Left hindlimb (tissue), 1 donor: ENCODE measurements at regions not wholly inside any gene's neighbourhood (a gene's known extent, or its start where the extent isn't known, plus 50 kb on each side); places are given as distances from the start of the nearest gene placed in this dataset.
A peak's percentile ranks its signal among the peaks of the same experiment; 100 is the strongest.

ENCODE experiments used
- DNase-seq: peaks from one replicate; pipeline ENCODE4 v3.0.0-alpha.2; 2018

DNA sequence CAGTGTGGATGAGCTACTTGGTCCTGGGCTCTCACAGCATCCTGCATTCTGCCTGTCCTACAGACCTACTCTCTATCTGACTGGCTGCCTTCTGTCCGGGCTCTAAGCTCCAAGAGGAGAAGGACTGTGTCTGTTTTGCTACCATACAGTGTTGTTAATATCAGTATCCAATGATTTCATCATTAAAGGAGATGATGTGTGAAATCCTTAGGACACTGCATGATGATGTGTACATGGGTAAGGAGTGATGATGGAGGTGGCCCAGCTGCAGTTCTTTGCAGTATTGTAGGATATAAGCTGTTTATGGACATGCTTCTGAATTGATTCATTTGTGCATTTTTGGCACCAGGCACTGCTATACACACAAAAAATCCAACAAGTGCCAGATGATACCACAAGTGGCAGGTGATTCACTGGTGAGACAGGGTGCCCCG lies 536.9 kb upstream of the CDH11 start:
- DNase-seq = no peak

- DNase-seq = peak; percentile 75
Observed at GRCh38 chr16:65658349-65658748, 536.5 kb upstream of the CDH11 start.

DNA sequence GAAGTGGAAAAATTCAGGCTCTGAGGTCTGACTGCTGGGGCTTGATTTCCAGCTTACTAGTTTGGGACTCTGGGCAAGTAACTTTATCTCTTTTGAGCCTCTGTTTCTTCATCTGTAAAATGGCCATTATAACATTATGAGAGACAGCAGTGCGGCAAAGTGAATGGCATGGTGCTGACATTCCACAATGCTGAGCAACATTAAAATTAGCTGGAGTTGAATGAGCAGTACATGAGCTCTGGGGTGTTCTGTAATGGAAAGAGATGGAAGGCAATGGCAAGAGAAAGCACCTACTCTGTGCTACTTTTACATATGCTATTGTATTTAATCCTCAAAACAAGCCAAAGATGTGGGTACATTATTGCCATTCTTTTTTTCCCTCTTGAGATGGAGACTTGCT lies 535.7 kb upstream of the CDH11 start:
- DNase-seq = no peak

- DNase-seq = no peak
Observed at GRCh38 chr16:65657071-65657494, 535.2 kb upstream of the CDH11 start.

DNA sequence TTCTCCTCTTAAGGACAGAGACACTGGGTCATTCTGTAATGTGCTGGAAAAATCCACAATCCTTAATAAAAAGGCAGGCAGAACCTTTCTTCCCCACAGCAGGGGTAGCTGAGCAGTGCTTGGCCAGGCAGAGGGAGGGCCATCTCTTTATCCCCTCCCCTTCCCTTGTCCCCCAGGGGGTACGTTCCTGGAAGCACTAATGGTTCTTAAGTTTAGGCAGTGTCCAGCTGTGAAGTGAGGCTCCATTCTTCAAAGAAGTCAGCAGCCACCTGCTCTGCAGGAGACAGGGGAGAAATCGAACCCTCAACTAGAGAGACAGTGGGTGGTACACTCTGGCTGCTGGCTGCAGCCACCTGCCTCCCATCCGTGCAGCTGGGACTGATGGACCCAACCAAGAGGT lies 533.9 kb upstream of the CDH11 start:
- DNase-seq = no peak

DNA sequence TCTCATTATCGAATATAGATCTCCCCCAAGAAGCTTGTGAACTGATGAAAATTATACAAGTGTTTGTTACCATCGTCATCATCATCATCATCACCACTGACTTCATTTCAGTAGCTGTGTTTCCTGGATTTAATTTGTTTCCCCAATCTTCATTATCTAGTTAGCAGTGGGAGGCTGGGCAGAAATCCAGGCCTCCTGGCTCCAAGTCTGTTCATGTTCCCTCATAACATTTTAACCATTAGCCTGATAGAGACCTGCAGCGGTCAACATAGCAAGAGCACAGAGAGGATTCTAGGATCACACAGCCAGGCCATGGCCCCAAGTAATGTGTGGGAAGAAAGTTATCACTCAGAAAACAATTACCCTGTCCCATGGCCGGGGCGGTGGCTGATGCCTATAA lies 526.2 kb upstream of the CDH11 start:
- DNase-seq = no peak

DNA sequence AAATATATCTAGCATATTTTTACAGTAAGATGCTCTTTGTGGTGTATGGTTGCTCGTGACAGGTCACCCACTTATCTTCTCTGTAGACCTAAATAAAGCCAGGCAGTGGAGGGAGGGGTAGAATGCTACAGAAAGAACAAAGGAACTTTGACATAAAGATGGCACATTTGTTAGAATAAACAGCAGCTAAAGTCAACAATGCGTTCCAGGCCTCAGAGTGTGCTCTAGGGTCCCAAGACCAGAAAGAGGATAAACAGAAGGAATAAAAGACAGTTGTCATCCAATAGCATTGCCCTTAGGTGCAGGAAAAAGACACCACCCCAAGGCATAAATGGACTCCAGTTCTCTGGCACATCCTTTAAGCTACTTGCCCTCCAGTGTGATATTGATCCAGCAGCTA lies 523.0 kb upstream of the CDH11 start:
- DNase-seq = no peak

- DNase-seq = no peak
Observed at GRCh38 chr16:65641762-65642289, 520.0 kb upstream of the CDH11 start.

GRCh38 chr16:65641049-65641761 lies 519.3 kb upstream of the CDH11 start:
- DNase-seq = no peak

DNA sequence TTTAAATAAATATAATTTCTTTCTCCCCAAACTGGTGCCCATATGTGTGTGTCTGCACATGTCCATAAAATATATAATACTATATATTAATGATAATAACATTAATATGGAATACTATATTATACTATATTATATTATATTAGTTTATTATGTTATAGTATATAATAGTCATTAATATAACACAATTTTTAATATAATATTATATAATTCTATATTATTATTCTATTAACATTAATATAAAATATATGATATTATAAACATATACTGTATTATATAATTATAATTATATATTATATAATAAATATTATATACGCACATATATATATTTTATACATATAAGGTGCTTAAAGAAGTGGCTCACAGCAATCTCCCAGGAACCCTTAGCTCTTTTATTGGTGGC lies 513.0 kb upstream of the CDH11 start:
- DNase-seq = no peak

GRCh38 chr16:65634291-65634690 lies 512.4 kb upstream of the CDH11 start:
- no peak for DNase-seq

DNA sequence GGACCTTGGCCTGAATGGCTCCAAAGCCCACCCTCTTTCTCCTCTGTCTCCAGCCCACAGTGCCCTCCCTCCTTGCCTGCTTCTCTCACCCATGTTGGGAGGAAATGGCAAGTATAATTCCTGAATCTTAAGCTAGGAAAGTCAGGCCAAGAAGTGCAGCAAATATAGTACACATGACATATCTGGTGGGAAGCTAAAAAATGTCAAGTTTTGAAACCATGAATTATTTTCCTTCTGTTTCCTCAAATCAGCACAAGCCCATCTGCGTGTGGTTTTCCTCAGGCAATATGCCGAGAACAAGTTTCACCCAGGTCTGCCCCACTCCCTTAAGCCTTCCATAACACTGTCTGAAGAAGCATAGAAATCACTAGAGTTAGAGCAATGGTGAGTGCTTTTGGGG lies 502.8 kb upstream of the CDH11 start:
- DNase-seq = peak; percentile 32

- no peak for DNase-seq
Observed at GRCh38 chr16:65624229-65624628, 502.4 kb upstream of the CDH11 start.

DNA sequence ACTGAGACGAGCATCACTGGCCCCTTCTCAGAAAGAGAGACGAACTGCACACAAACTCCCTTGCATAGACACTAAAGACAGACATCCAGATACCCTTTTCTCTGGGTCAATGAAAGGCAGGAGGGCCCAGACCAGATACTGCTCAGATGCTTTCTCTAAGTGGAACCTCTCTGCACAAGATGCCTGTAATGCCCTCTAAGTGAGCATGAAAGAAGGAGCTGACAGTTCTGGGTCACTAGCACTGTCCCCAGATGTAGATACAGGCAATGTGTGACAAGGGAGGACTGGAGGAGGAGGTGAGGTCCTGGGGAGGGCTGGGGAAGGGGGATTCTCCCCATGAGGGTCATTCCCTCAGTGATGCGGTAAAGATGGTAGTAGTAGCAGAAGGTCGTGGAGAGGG lies 501.0 kb upstream of the CDH11 start:
- no peak for DNase-seq

DNA sequence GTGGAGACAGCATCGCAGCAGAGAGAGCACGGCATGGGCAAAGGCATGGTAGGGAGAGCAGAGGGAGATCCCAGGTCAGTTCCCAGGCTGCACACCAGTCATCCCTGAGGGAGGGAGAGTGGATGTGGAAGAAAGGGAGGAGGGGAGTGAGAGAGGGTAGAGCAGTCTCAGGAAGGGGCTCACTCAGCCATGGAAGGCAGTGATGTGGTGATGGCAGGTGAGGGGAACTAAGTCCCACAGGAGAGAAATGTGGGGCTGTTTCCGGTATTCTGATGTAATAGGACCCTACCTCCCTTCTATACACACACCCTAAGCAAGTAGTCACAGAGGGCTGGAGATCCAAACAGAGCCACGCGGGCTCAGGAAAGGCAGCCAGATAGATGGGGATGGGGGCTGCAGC lies 500.3 kb upstream of the CDH11 start:
- no peak for DNase-seq

DNA sequence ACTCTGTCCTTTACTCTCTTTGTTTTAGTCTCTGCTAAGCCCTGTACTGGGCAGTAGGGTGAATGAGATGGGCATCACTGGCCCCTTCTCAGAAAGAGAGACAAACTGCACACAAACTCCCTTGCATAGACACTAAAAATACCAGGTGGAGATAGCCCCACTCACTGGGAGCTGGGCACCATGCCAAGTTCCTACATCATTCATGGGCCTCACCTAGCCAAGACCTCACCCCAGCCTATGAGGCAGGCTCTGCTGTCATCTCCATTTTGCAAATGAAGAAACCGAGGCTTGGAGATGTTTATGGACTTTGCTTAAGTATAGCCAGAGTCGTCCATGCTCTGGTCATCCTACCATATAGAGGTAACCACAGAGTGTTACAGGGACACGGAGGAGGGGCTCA lies 499.8 kb upstream of the CDH11 start:
- DNase-seq = no peak

DNA sequence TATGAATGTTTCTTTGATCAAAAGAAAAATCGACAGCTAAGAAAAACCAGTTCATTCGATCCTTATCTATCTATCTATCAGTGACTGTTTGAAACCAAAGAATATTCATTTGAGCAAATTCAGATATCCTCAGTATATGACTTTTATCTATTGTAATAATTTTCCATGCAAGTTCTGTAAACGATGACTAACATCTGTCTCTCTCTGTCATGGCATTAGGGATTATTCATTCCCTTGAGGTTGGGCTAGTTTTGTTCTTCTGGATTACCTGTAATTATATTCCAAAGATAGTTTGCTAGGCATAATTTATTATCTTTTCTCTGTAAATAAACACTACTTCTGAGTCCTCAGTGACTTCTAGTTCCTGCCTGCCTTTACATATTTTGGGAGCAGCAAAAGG lies 497.7 kb upstream of the CDH11 start:
- DNase-seq = no peak

GRCh38 chr16:65618931-65619330 lies 497.1 kb upstream of the CDH11 start:
- no peak for DNase-seq

- DNase-seq = no peak
Observed at GRCh38 chr16:65618333-65618732, 496.5 kb upstream of the CDH11 start.

- no peak for DNase-seq
Observed at GRCh38 chr16:65617421-65617820, 495.6 kb upstream of the CDH11 start.

- no peak for DNase-seq
Observed at GRCh38 chr16:65608455-65608854, 486.6 kb upstream of the CDH11 start.

- no peak for DNase-seq
Observed at GRCh38 chr16:65604771-65605170, 482.9 kb upstream of the CDH11 start.

DNA sequence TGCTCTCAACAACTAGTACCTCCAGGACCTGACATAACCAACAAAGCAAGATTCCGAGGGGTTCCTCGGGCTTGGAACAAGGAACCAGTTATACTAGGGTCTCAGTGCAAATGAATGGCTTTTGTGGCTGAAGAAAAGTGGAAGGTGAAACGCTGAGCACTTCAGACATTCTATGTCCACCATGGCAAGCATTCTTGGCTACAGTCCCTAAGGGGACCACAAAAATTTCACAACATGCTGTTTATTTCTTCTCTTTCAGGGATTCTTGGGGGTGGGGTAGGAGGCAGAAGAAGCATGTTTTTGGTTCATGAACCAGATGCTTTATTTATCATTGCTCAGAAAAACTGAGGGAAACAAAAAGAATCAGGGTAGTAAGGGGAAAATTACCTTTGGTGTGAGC lies 479.9 kb upstream of the CDH11 start:
- no peak for DNase-seq

GRCh38 chr16:65600629-65601028 lies 478.8 kb upstream of the CDH11 start:
- DNase-seq = no peak

DNA sequence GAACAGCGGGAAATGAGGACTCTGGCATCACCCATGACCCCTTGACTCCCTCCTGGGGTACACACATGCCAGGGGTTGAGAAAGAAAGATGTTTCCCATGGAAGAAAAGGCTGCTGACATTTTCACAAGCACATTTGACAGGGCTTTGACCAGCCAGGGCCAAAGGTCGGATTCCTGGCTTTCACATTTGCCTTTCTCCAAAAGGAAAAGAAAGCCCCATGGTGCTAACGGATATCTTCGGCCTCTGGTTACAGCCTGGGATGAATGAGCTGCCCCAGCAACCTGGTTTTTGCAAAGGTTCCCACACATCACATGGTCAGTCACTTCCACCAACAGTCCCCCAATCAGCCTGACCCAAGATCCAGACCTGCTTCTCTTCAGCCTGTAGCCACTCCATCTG lies 478.2 kb upstream of the CDH11 start:
- DNase-seq = no peak
